COLO829 (cell line): ENCODE measurements at regions not wholly inside any gene's neighbourhood (a gene's known extent, or its start where the extent isn't known, plus 50 kb on each side); places are given as distances from the start of the nearest gene placed in this dataset.

Experiments used
- DNase-seq: peaks from one replicate; pipeline ENCODE4 v3.0.0; 2012; ENCODE audit warnings: low spot score

- DNase-seq, result no peak
These were observed 1136.3 kb upstream of the B3GALT2 start for GRCh38 chr1:194322751-194323150.

- no peak for DNase-seq
These were observed 1132.4 kb upstream of the B3GALT2 start for GRCh38 chr1:194318790-194319280.

GRCh38 chr1:194309697-194310096, 1123.3 kb upstream of the B3GALT2 start:
- DNase-seq, result no peak

GRCh38 chr1:194309269-194309668, 1122.9 kb upstream of the B3GALT2 start:
- peak; percentile 29 for DNase-seq

GRCh38 chr1:194300776-194301175, 1114.4 kb upstream of the B3GALT2 start:
- no peak for DNase-seq

- no peak for DNase-seq
These were observed 1113.9 kb upstream of the B3GALT2 start for GRCh38 chr1:194300340-194300739.

- DNase-seq, result no peak
These were observed 1111.7 kb upstream of the B3GALT2 start for GRCh38 chr1:194298007-194298598.

- no peak for DNase-seq
These were observed 1110.7 kb upstream of the B3GALT2 start for GRCh38 chr1:194297094-194297493.

GRCh38 chr1:194296201-194296600, 1109.8 kb upstream of the B3GALT2 start:
- DNase-seq, result no peak

GRCh38 chr1:194295685-194296084, 1109.3 kb upstream of the B3GALT2 start:
- DNase-seq, result peak; percentile 48

- no peak for DNase-seq
These were observed 1107.5 kb upstream of the B3GALT2 start for GRCh38 chr1:194293851-194294405.

GRCh38 chr1:194292966-194293365, 1106.6 kb upstream of the B3GALT2 start:
- no peak for DNase-seq

GRCh38 chr1:194289569-194290266, 1103.3 kb upstream of the B3GALT2 start:
- DNase-seq, result no peak

- DNase-seq, result no peak
These were observed 1101.8 kb upstream of the B3GALT2 start for GRCh38 chr1:194288238-194288637.

GRCh38 chr1:194281376-194281775, 1095.0 kb upstream of the B3GALT2 start:
- no peak for DNase-seq

- no peak for DNase-seq
These were observed 1094.0 kb upstream of the B3GALT2 start for GRCh38 chr1:194280463-194280862.

GRCh38 chr1:194279975-194280374, 1093.6 kb upstream of the B3GALT2 start:
- no peak for DNase-seq

GRCh38 chr1:194277927-194278326, 1091.5 kb upstream of the B3GALT2 start:
- no peak for DNase-seq

- DNase-seq, result no peak
These were observed 1087.2 kb upstream of the B3GALT2 start for GRCh38 chr1:194273660-194274059.

GRCh38 chr1:194268839-194269238, 1082.4 kb upstream of the B3GALT2 start:
- DNase-seq, result no peak

GRCh38 chr1:194267021-194267420, 1080.6 kb upstream of the B3GALT2 start:
- DNase-seq, result no peak

GRCh38 chr1:194256010-194256409, 1069.6 kb upstream of the B3GALT2 start:
- no peak for DNase-seq

GRCh38 chr1:194252199-194252598, 1065.8 kb upstream of the B3GALT2 start:
- DNase-seq, result no peak
